Adrenal gland (tissue), 5 donors: ENCODE measurements at regions not wholly inside any gene's neighbourhood (a gene's known extent, or its start where the extent isn't known, plus 50 kb on each side); places are given as distances from the start of the nearest gene placed in this dataset.

Source experiments
- CTCF ChIP-seq, 6 experiments: fragments of 450-650 bp in 4 of 6; fragments of 200-600 bp in 2 of 6; sonication (generic) in 1 of 6; IDR thresholded peaks; 1 replicate in 5 of 6; 2 replicates in 1 of 6; pipeline versions ENCODE4 v1.5.1 to v1.8.0; 2016 to 2021; ENCODE audit warnings: antibody characterized with exemption in 6 of 6, mild to moderate bottlenecking in 2 of 6, moderate library complexity in 1 of 6
- POLR2A ChIP-seq, 2 donors: fragments of 450-650 bp; IDR thresholded peaks; one replicate each; pipeline ENCODE4 v1.6.1; 2017; ENCODE audit warnings: antibody characterized with exemption in 2 of 2, mild to moderate bottlenecking in 2 of 2, moderate library complexity in 1 of 2
- donor health status: DM: no; HTN: no; CAD: no.

GRCh38 chr2:41344529-41344928 lies 703.3 kb upstream of the PKDCC start:
- TF ChIP-seq POLR2A (IDR thresholded peaks at IDR 0.05): no peak
- TF ChIP-seq CTCF (IDR thresholded peaks at IDR 0.05): no peak
